ENCODE measurements at regions not wholly inside any gene's neighbourhood (a gene's known extent, or its start where the extent isn't known, plus 50 kb on each side); places are given as distances from the start of the nearest gene placed in this dataset.
A peak's percentile ranks its signal among the peaks of the same experiment; 100 is the strongest.

- TF ChIP-seq THAP9 (CRISPR knock-in tag; IDR thresholded peaks at IDR 0.05; ENCODE audit: borderline replicate concordance) = no peak
- TF ChIP-seq ZNF101 (CRISPR knock-in tag; IDR thresholded peaks at IDR 0.05; ENCODE audit: borderline replicate concordance, low read depth) = no peak
- TF ChIP-seq ETV6 (CRISPR knock-in tag; conservative IDR thresholded peaks at IDR 0.05) = no peak
- 0 out of 2 replicates have a peak, but pooled peaks have one; percentile 19 for TF ChIP-seq IRF2 (CRISPR knock-in tag; IDR thresholded peaks at IDR 0.05)
- TF ChIP-seq RFXAP (CRISPR knock-in tag; IDR thresholded peaks at IDR 0.05; ENCODE audit: borderline replicate concordance) = no peak
- TF ChIP-seq RBM39 (IDR thresholded peaks at IDR 0.05; ENCODE audit: low read depth, low read length, poor library complexity, severe bottlenecking) = no peak
- no peak for TF ChIP-seq ZNF12 (CRISPR knock-in tag; IDR thresholded peaks at IDR 0.05)
- TF ChIP-seq, protein P1, sequence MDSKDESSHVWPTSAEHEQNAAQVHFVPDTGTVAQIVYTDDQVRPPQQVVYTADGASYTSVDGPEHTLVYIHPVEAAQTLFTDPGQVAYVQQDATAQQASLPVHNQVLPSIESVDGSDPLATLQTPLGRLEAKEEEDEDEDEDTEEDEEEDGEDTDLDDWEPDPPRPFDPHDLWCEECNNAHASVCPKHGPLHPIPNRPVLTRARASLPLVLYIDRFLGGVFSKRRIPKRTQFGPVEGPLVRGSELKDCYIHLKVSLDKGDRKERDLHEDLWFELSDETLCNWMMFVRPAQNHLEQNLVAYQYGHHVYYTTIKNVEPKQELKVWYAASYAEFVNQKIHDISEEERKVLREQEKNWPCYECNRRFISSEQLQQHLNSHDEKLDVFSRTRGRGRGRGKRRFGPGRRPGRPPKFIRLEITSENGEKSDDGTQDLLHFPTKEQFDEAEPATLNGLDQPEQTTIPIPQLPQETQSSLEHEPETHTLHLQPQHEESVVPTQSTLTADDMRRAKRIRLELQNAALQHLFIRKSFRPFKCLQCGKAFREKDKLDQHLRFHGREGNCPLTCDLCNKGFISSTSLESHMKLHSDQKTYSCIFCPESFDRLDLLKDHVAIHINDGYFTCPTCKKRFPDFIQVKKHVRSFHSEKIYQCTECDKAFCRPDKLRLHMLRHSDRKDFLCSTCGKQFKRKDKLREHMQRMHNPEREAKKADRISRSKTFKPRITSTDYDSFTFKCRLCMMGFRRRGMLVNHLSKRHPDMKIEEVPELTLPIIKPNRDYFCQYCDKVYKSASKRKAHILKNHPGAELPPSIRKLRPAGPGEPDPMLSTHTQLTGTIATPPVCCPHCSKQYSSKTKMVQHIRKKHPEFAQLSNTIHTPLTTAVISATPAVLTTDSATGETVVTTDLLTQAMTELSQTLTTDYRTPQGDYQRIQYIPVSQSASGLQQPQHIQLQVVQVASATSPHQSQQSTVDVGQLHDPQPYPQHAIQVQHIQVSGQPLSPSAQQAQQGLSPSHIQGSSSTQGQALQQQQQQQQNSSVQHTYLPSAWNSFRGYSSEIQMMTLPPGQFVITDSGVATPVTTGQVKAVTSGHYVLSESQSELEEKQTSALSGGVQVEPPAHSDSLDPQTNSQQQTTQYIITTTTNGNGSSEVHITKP (CRISPR knock-in tag; IDR thresholded peaks at IDR 0.05; ENCODE audit: low read depth) = no peak
- no peak for TF ChIP-seq EHMT2 (IDR thresholded peaks at IDR 0.05; ENCODE audit: borderline replicate concordance, low read depth, low read length)
- TF ChIP-seq GFI1 (CRISPR knock-in tag; IDR thresholded peaks at IDR 0.05; ENCODE audit: borderline replicate concordance) = no peak
- no peak for TF ChIP-seq SETDB1 (CRISPR knock-in tag; IDR thresholded peaks at IDR 0.05; ENCODE audit: borderline replicate concordance)
- TF ChIP-seq ZNF431 (CRISPR knock-in tag; IDR thresholded peaks at IDR 0.05; ENCODE audit: borderline replicate concordance, low read depth) = no peak
- no peak for TF ChIP-seq ZNF143 (CRISPR knock-in tag; IDR thresholded peaks at IDR 0.05)
- TF ChIP-seq WIZ (CRISPR knock-in tag; IDR thresholded peaks at IDR 0.05) = no peak
- no peak for TF ChIP-seq ZFP1 (CRISPR knock-in tag; IDR thresholded peaks at IDR 0.05)
- TF ChIP-seq ZNF563 (CRISPR knock-in tag; IDR thresholded peaks at IDR 0.05) = no peak
- TF ChIP-seq ZNF333 (CRISPR knock-in tag; IDR thresholded peaks at IDR 0.05; ENCODE audit: borderline replicate concordance) = no peak
- no peak for TF ChIP-seq KLF11 (CRISPR knock-in tag; IDR thresholded peaks at IDR 0.05)
- no peak for TF ChIP-seq ZSCAN29 (CRISPR knock-in tag; conservative IDR thresholded peaks at IDR 0.05)
- TF ChIP-seq EP300 (IDR thresholded peaks at IDR 0.05; ENCODE audit: low read depth in 2 of 2, low read length in 2 of 2) = peak in 1 of 2 experiments; percentile 34; a peak in 1 of 4 replicates
- no peak for TF ChIP-seq EP300 (CRISPR knock-in tag; IDR thresholded peaks at IDR 0.05; ENCODE audit: borderline replicate concordance)
- TF ChIP-seq EED (CRISPR knock-in tag; IDR thresholded peaks at IDR 0.05) = no peak
- no peak for TF ChIP-seq RBAK (CRISPR knock-in tag; IDR thresholded peaks at IDR 0.05)
- TF ChIP-seq MTF1 (CRISPR knock-in tag; IDR thresholded peaks at IDR 0.05) = no peak
- no peak for TF ChIP-seq PHF21A (CRISPR knock-in tag; IDR thresholded peaks at IDR 0.05)
- no peak for TF ChIP-seq ZNF670 (CRISPR knock-in tag; IDR thresholded peaks at IDR 0.05; ENCODE audit: borderline replicate concordance)
- no peak for TF ChIP-seq ZNF768 (CRISPR knock-in tag; IDR thresholded peaks at IDR 0.05)
- no peak for TF ChIP-seq ZFP36L1 (CRISPR knock-in tag; IDR thresholded peaks at IDR 0.05)
Measured at GRCh38 chr2:217332866-217333265, 473.0 kb upstream of the TNP1 start (continued).
